SJSA1 (cell line): ENCODE measurements at regions not wholly inside any gene's neighbourhood (a gene's known extent, or its start where the extent isn't known, plus 50 kb on each side); places are given as distances from the start of the nearest gene placed in this dataset.

Experiments
- DNase-seq, 2 experiments: peaks; one replicate each; pipeline ENCODE4 v3.0.0-alpha.2; 2015 to 2020; ENCODE audit warnings: low spot score in 2 of 2, low read depth in 1 of 2
- H3K27ac ChIP-seq: fragments of 250-450 bp; sonication (Bioruptor Pico); 2 replicates; pipeline ENCODE4 v1.5.1; 2020; ENCODE audit warnings: mild to moderate bottlenecking, moderate library complexity
- H3K27me3 ChIP-seq: fragments of 250-450 bp; sonication (Bioruptor Pico); replicated peaks from 2 replicates; pipeline ENCODE4 v1.5.1; 2020; ENCODE audit warnings: mild to moderate bottlenecking, moderate library complexity
- H3K36me3 ChIP-seq: fragments of 250-450 bp; sonication (Bioruptor Pico); 2 replicates; pipeline ENCODE4 v1.5.1; 2020; ENCODE audit warnings: mild to moderate bottlenecking
- H3K4me1 ChIP-seq: fragments of 250-450 bp; sonication (Bioruptor Pico); replicated peaks from 2 replicates; pipeline ENCODE4 v1.6.1; 2021; ENCODE audit warnings: mild to moderate bottlenecking
- H3K4me3 ChIP-seq: fragments of 250-450 bp; sonication (Bioruptor Pico); 2 replicates; pipeline ENCODE4 v1.5.1; 2020; ENCODE audit warnings: mild to moderate bottlenecking
- H3K9me3 ChIP-seq: fragments of 250-450 bp; sonication (Bioruptor Pico); replicated peaks from 2 replicates; pipeline ENCODE4 v1.5.1; 2020; ENCODE audit warnings: mild to moderate bottlenecking

DNA sequence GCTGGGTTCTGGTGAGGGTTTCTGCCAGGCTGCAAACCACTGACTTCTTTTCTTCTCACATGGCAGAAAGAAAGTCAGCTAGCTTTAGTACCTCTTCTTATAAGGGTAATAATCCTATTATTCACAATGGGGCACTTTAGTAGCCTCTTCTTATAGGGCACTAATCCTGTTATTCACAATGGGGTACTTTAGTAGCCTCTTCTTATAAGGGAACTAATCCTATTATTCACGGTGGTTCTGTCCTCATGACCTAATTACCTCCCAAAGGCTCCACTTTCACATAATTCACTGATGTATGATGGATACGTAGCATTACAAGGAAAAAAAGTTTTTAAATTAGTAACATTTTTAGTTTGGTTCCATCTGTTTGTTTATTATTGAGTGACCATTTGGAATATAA, 671.3 kb downstream of the NSUN3 start:
- no peak for DNase-seq
- H3K4me1 ChIP-seq: no peaks in the 10 kb centered on the region
- no peak overlapping the region for H3K27ac ChIP-seq
- H3K36me3 ChIP-seq: no peaks in the 10 kb centered on the region
- no peaks in the 10 kb centered on the region for H3K27me3 ChIP-seq
- H3K4me3 ChIP-seq: no peak overlapping the region
- H3K9me3 ChIP-seq: no peaks in the 10 kb centered on the region

DNA sequence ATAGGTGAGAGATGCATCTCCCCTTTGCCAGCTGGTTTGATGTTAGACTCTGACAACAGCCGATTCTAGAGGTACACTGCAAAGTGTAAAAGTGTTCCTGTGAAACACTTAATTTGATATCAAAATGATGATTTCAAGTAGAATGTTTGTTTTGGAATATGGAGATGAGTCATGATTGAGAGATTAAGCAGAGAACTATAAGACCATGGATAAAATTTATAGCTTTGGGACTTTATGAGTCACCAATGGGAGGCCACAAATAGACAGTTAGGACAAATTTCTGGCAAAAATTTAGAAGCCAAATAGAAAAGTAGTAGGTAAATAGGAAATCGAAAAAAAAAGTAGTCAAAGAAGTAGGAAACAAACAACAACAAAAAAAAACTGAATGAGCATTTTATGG, 672.5 kb downstream of the NSUN3 start:
- Histone ChIP-seq H3K4me1 (no peaks in the 10 kb centered on the region), H3K36me3 (no peaks in the 10 kb centered on the region), H3K4me3 (no peak overlapping the region), H3K9me3 (no peaks in the 10 kb centered on the region), H3K27me3 (no peaks in the 10 kb centered on the region), H3K27ac (no peak overlapping the region)
- no peak for DNase-seq

DNA sequence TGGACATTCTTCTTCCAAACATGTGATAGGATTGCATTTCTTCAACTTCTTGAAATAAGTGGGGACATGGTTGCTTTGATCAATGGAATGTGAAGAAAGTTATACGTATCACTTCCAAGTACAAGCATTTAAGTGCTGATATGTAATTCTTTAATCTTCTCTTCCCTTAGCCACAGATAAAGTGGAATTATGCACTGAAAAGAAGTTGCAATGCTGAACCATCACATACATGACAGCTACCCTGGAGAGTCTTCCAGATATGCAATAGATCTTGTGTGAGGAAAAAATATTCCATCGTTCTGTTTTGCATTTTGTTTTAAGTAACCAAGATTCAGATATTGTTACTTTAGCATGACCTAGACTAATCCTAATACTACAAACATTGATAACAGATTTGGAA, 674.3 kb downstream of the NSUN3 start:
- H3K4me3 ChIP-seq: no peak overlapping the region
- DNase-seq: no peak
- H3K27me3 ChIP-seq: no peaks in the 10 kb centered on the region
- no peak overlapping the region for H3K27ac ChIP-seq
- no peaks in the 10 kb centered on the region for H3K4me1 ChIP-seq
- no peaks in the 10 kb centered on the region for H3K36me3 ChIP-seq
- H3K9me3 ChIP-seq: no peaks in the 10 kb centered on the region

DNA sequence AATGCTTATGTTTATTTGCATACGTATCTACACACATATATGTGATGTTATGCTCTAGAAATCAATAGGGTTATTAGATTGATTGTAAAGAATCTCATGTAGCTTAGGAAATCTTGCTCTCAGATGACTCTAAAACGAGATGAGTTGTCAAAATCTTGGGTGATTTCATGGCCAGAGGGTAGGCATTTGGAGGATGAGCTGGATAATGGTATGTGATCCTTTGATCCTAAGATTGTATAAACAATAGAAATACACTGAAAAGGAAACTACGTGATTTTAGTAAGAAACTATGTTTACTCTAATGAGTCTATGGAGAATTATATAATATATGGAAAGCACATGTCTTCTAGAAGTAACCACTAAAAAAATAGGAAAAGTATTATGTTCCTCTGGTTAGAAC, 676.6 kb downstream of the NSUN3 start:
- Histone ChIP-seq H3K4me1 (no peaks in the 10 kb centered on the region), H3K4me3 (no peak overlapping the region), H3K9me3 (no peaks in the 10 kb centered on the region), H3K27me3 (no peaks in the 10 kb centered on the region), H3K27ac (no peak overlapping the region), H3K36me3 (no peaks in the 10 kb centered on the region)
- no peak for DNase-seq

DNA sequence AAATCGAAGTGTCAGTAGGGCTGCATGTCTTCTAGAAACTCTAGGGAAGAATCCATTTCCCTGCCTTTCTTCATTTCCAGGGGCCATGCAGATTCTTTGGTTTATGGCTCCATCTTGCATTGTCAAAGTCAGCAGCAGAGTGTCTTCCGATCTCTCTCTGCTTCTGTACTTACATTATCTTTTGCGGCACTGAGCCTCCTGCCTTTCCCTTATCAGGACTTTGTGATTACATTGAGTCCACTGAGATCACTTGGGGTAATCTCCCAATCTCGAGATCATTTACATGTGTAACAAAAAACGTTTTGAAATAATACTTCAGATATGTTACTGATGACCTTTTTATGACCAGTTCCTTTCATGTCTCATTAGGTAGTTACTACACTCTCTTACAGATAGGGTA, 695.9 kb downstream of the NSUN3 start:
- Histone ChIP-seq H3K4me1 (no peaks in the 10 kb centered on the region), H3K27ac (no peak overlapping the region), H3K27me3 (no peaks in the 10 kb centered on the region), H3K4me3 (no peak overlapping the region), H3K36me3 (no peaks in the 10 kb centered on the region), H3K9me3 (no peaks in the 10 kb centered on the region)
- no peak for DNase-seq

DNA sequence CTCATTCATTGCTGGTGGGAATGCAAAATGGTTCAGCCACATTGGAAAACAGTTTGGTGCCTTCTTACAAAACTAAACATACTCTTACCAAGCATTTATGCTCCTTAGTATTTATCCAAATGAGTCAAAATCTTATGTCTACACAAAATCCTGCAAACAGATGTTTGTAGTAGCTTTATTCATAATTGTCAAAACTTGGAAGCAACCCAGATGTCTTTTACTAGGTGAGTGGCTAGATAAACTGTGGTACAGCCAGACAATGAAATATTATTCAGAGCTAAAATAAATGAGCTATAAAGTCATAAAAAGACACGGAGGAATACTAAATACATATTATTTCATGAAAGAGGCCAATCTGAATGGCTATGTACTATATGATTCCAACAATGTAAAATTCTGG, 709.5 kb downstream of the NSUN3 start:
- H3K27me3 ChIP-seq: no peaks in the 10 kb centered on the region
- H3K27ac ChIP-seq: no peak overlapping the region
- H3K4me3 ChIP-seq: no peak overlapping the region
- no peak for DNase-seq
- H3K4me1 ChIP-seq: no peaks in the 10 kb centered on the region
- H3K9me3 ChIP-seq: no peaks in the 10 kb centered on the region
- no peaks in the 10 kb centered on the region for H3K36me3 ChIP-seq

DNA sequence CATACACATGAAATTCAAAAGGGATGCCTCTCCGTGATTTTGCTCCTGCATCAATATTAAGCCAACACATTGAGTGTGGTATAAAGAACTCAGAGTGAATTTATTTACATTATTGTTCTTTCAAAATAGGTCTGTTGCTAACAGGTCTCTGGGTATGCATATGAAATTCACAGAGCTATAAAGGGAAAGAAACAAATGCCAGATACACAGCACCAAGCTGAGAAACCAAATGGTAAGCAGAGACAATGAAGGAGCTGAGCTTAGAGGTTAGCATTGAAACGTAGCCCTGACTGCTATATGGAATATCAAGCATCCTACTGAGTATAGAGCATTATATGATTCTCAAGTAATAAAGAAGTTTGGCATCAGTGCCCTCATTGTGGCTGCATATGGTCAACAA, 712.9 kb downstream of the NSUN3 start:
- Histone ChIP-seq H3K9me3 (no peaks in the 10 kb centered on the region), H3K4me1 (no peaks in the 10 kb centered on the region), H3K4me3 (no peak overlapping the region), H3K36me3 (no peaks in the 10 kb centered on the region), H3K27me3 (no peaks in the 10 kb centered on the region), H3K27ac (no peak overlapping the region)
- DNase-seq: no peak

DNA sequence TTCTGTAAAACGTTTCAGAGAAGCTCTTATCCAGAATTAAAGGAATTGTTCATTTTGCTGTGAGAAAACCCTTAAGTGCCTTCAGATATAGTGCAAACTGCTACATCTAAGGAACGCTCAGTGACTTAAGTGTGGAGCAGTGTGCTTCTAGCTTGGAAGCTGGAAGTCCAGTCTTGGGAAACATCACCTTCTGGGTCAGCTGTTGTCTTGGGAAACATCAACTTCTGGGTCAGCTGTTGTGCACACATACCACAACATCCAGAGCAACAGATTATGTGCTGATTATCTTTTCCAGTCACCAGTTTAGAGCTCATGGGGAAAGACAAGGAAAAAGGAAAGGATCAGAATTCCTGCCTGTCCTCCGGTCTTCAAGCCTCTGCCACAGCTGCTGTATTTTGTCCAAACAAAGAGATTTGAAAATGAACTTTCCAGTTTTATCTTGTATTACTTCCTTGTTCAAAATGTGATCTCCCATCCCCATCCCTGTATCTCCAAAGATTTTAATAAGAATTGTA, 713.6 kb downstream of the NSUN3 start:
- Histone ChIP-seq H3K9me3 (no peaks in the 10 kb centered on the region), H3K4me3 (no peak overlapping the region), H3K4me1 (no peaks in the 10 kb centered on the region), H3K27ac (no peak overlapping the region), H3K36me3 (no peaks in the 10 kb centered on the region), H3K27me3 (no peaks in the 10 kb centered on the region)
- DNase-seq: no peak

DNA sequence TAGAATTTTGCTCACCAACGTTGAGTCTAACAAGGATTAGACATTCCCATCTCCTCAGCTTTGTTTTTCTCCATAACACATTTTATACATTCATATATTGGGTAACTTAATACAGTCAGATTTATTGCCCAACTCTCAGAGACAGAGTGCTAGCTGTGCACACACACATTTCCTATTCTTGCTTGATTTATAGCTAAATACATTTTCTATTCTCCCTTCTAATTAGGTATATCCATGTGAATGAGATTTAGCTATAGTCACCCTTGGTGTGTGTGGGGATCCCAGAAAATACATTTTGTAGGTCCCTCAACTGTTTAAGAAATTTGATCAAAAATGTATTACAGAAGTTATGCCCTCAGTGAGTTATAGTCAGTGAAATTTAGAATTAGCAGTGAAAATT, 715.4 kb downstream of the NSUN3 start:
- H3K4me1 ChIP-seq: no peaks in the 10 kb centered on the region
- no peaks in the 10 kb centered on the region for H3K9me3 ChIP-seq
- H3K4me3 ChIP-seq: no peak overlapping the region
- no peaks in the 10 kb centered on the region for H3K36me3 ChIP-seq
- DNase-seq: no peak
- no peaks in the 10 kb centered on the region for H3K27me3 ChIP-seq
- H3K27ac ChIP-seq: no peak overlapping the region

DNA sequence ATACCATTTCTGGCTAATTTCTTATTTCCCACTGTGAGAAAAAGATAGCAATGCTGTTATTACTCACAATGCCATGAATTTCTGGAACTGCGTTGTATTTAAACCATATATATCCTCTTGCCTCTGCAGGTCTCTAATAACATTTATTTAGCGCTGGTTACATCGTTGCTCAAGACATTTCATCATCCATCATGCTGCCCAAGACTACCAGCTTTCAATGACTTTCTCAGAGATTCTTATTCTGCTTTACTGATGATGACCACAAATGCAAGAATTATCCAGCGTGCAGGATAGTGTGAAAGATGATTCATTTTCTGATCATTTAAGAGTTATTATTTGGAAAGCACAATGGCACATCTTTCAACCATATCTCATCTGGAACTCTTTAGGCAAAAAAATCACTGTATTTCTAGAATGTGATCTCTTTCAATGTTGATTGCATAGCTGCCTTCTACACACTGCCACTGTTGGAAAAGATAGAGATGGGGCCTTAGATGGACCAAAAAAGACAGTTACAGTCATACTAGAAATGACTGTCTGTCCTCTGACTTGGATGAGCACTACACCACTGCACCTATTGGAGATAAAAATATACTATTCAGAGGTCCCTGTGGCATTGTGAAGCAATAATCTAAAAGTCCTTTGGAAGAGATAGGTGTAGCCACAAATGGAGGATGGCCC, 716.1 kb downstream of the NSUN3 start:
- H3K27ac ChIP-seq: no peak overlapping the region
- no peaks in the 10 kb centered on the region for H3K27me3 ChIP-seq
- no peaks in the 10 kb centered on the region for H3K36me3 ChIP-seq
- H3K9me3 ChIP-seq: no peaks in the 10 kb centered on the region
- no peaks in the 10 kb centered on the region for H3K4me1 ChIP-seq
- H3K4me3 ChIP-seq: no peak overlapping the region
- DNase-seq: no peak

DNA sequence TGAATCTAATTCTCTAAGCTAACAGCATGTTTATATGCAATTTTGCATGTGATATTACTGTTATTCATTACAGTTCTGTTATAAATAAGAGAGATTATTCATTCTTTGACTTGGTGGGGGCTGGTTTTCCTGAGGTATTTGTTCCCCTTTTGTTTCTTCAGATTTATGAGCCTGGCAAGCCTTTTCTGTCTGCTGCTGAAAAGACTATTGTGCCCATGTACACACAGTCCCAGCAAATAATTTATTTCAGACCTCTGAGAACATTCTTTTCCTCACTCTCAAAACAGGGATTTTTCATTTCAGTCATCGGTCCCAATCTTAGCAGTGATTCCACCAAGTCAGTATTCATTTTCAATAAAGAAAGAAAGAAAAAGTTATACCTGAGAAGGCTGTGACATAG, 716.8 kb downstream of the NSUN3 start:
- H3K9me3 ChIP-seq: no peaks in the 10 kb centered on the region
- no peak for DNase-seq
- no peak overlapping the region for H3K4me3 ChIP-seq

DNA sequence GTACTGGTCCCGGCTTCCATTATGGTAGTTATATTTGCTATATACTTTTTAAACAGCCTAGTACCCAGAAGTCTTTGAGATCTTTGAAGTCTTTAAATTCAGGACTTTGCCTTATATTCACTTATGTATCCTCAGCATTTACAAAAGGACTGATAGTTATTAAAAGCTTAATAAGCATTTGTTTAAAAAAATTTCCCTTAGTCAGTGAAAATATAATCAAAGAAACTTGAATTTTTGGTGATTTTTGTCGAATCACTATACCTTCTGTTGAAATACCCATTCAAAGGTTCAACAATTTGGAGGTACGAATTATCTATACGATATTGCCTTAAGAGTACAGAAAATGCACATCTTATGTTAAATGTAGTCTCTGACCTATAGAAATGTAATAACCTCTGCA, 721.4 kb downstream of the NSUN3 start:
- no peaks in the 10 kb centered on the region for H3K9me3 ChIP-seq
- no peak overlapping the region for H3K27ac ChIP-seq

More for the DNA sequence above, 716.8 kb downstream of the NSUN3 start:
- no peaks in the 10 kb centered on the region for H3K36me3 ChIP-seq
- no peaks in the 10 kb centered on the region for H3K4me1 ChIP-seq
- no peak overlapping the region for H3K27ac ChIP-seq
- no peaks in the 10 kb centered on the region for H3K27me3 ChIP-seq

DNA sequence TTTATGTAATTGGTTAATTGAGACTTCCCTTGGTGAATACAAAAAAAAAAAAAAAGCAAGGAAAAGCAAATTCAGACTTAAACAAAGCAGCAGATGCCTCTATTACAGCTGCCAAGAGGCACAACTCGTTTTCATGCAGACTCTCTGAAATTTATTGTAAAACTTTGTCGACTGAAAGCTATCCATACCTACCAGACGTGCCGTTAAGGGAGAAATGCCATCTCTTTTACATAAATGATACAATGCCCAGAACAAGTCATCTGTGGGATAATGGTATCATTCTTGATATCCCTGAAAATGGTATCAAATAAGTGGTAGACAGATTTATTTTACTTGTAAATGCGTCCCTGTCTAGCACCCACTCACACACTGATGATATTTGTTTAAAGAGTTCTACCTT, 724.2 kb downstream of the NSUN3 start:
- Histone ChIP-seq H3K36me3 (no peaks in the 10 kb centered on the region), H3K4me3 (no peak overlapping the region), H3K9me3 (no peaks in the 10 kb centered on the region), H3K27ac (no peak overlapping the region), H3K4me1 (no peaks in the 10 kb centered on the region), H3K27me3 (no peaks in the 10 kb centered on the region)
- no peak for DNase-seq

More for the DNA sequence above, 721.4 kb downstream of the NSUN3 start:
- Histone ChIP-seq H3K36me3 (no peaks in the 10 kb centered on the region), H3K4me3 (no peak overlapping the region), H3K4me1 (no peaks in the 10 kb centered on the region), H3K27me3 (no peaks in the 10 kb centered on the region)
- DNase-seq: no peak

DNA sequence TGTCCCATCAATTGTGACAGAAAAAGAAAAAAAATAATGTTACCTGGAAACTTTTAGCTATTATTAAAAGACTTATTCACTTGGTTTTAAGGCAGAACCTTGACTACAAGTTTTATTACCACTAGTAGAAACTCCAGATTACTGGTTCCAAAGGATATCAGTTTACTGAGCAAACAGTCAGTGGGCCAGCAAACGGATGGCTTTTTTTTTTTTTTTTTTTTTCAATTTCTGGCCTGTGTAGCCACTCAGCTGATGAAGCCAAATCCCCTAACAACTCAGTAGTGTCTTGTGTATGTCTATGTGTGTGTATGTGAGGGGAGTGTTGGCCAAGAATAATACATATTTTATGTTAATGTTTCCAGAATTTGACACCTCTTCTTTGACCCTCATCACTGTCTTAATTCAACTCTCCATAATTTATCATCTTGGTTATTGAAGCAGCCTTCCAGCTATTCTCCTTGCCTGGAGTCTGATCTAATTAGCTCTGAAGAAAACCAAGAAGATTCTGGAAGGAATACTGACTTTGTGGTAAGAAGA, 724.9 kb downstream of the NSUN3 start:
- no peaks in the 10 kb centered on the region for H3K27me3 ChIP-seq
- H3K27ac ChIP-seq: no peak overlapping the region
- no peaks in the 10 kb centered on the region for H3K9me3 ChIP-seq
- no peak for DNase-seq
- H3K4me3 ChIP-seq: no peak overlapping the region
- H3K4me1 ChIP-seq: no peaks in the 10 kb centered on the region
- H3K36me3 ChIP-seq: no peaks in the 10 kb centered on the region

DNA sequence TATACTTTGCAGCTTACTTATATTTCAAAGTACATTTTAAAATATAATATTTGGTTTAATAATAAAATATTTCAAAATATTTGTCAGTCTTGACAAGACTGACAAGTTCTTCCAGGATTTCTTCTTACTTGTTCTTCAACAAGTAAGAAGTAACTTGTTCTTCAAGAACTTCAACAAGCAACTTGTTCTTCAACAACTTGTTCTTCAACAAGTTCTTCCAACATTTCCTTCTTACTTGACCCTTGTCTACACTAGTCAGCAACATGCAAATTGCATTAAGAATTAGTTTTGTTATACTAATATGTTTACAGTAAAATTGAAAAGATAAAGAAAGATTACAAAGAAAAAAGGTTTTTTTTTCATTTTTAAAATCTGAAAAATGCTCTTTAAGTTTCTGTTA, 731.7 kb downstream of the NSUN3 start:
- Histone ChIP-seq H3K27me3 (no peaks in the 10 kb centered on the region), H3K4me3 (no peak overlapping the region), H3K36me3 (no peaks in the 10 kb centered on the region), H3K9me3 (no peaks in the 10 kb centered on the region), H3K4me1 (no peaks in the 10 kb centered on the region), H3K27ac (no peak overlapping the region)
- DNase-seq: no peak
